Endothelial cell of umbilical vein (primary cell): ENCODE measurements at regions not wholly inside any gene's neighbourhood (a gene's known extent, or its start where the extent isn't known, plus 50 kb on each side); places are given as distances from the start of the nearest gene placed in this dataset.

Experiments
- BruUV-seq: library from RNA; stranded (reverse); fragments of 400-500 nt; replicated peaks from 2 replicates; lab custom pipeline; 2021; lab: Mats Ljungman, UMichigan
- CTCF ChIA-PET: fragments of 300-600, 350-600 bp; sonication (Branson Sonifier 250); formaldehyde crosslinking; loops from one replicate; lab custom pipeline; 2021; ENCODE audit warnings: antibody characterized with exemption, inconsistent platforms; lab: Charles Lee
- POLR2A ChIA-PET: fragments of 300-600, 350-600 bp; sonication (Branson Sonifier 250); formaldehyde crosslinking; loops from one replicate; lab custom pipeline; 2021; ENCODE audit warnings: antibody characterized with exemption, inconsistent platforms; lab: Charles Lee
- DNase-seq: peaks from one replicate; pipeline ENCODE4 v3.0.0-alpha.2; 2011; ENCODE audit warnings: low read depth, low spot score
- FAIRE-seq: peaks from 2 replicates; lab custom pipeline; 2011; peaks lifted over from hg19 to GRCh38; lab: Jason Lieb, UNC
- H2AFZ ChIP-seq: 2 replicates; pipeline ENCODE4 v1.6.0; 2012; ENCODE audit warnings: low read depth, low read length, control low read depth, inconsistent platforms
- H3K27ac ChIP-seq: 2 replicates; pipeline ENCODE4 v1.5.1; 2011; ENCODE audit warnings: low read depth, mild to moderate bottlenecking, control low read depth, low read length, moderate library complexity; ENCODE audit not compliant: insufficient read depth
- H3K27me3 ChIP-seq, 2 experiments: 2 replicates each; pipeline versions ENCODE4 v1.6.0 to v1.6.1; 2011; ENCODE audit warnings: low read length in 2 of 2, mixed read lengths in 1 of 2; ENCODE audit not compliant: control insufficient read depth in 2 of 2, insufficient read depth in 2 of 2
- H3K36me3 ChIP-seq, 2 experiments: 2 replicates in 1 of 2; 3 replicates in 1 of 2; pipeline ENCODE4 v1.5.1; 2011; ENCODE audit warnings: low read length in 2 of 2, mild to moderate bottlenecking in 1 of 2, moderate library complexity in 1 of 2; ENCODE audit not compliant: control insufficient read depth in 2 of 2, insufficient read depth in 2 of 2; ENCODE audit errors: extremely low read depth in 1 of 2
- H3K4me1 ChIP-seq: 3 replicates; pipeline ENCODE4 v1.5.1; 2011; ENCODE audit warnings: mild to moderate bottlenecking, low read length; ENCODE audit not compliant: control insufficient read depth, insufficient read depth; ENCODE audit errors: extremely low read depth
- H3K4me2 ChIP-seq: 2 replicates; pipeline ENCODE4 v1.6.1; 2011; ENCODE audit warnings: low read length, control low read depth, mixed read lengths; ENCODE audit not compliant: insufficient read depth
- H3K4me3 ChIP-seq, 3 experiments: fragments of 200-600 bp in 1 of 3; sonication (generic), shearing (Covaris generic) in 1 of 3; replicated peaks in 1 of 3; 2 replicates each; pipeline ENCODE4 v1.5.1; 2011 to 2016; ENCODE audit warnings: control low read depth in 3 of 3, low read length in 3 of 3, mild to moderate bottlenecking in 2 of 3, inconsistent platforms in 1 of 3, low read depth in 1 of 3, moderate library complexity in 1 of 3; ENCODE audit not compliant: insufficient read depth in 1 of 3
- H3K79me2 ChIP-seq: 2 replicates; pipeline ENCODE4 v1.6.0; 2012; ENCODE audit warnings: low read length, inconsistent platforms; ENCODE audit not compliant: control insufficient read depth, insufficient read depth
- H3K9ac ChIP-seq: replicated peaks from 2 replicates; pipeline ENCODE3; 2011; ENCODE audit warnings: low read length, control low read depth; ENCODE audit not compliant: insufficient read depth; ENCODE audit errors: extremely low read depth
- H3K9me1 ChIP-seq: replicated peaks from 3 replicates; pipeline ENCODE4 v1.6.0; 2011; ENCODE audit warnings: mild to moderate bottlenecking, low read length; ENCODE audit not compliant: control insufficient read depth, insufficient read depth; ENCODE audit errors: extremely low read depth
- H3K9me3 ChIP-seq: replicated peaks from 2 replicates; pipeline ENCODE4 v1.5.1; 2012; ENCODE audit warnings: low read length, inconsistent platforms; ENCODE audit not compliant: control insufficient read depth, insufficient read depth
- H4K20me1 ChIP-seq: replicated peaks from 2 replicates; pipeline ENCODE3; 2011; ENCODE audit warnings: mild to moderate bottlenecking, low read length; ENCODE audit not compliant: control insufficient read depth, insufficient read depth; ENCODE audit errors: extremely low read depth
- EZH2 ChIP-seq: IDR thresholded peaks from 2 replicates; pipeline ENCODE4 v1.6.1; 2012; ENCODE audit warnings: borderline replicate concordance, low read depth, mild to moderate bottlenecking, moderate library complexity, low read length, inconsistent platforms; ENCODE audit not compliant: severe bottlenecking
- FOS ChIP-seq: IDR thresholded peaks from 2 replicates; pipeline ENCODE4 v1.6.1; 2011; ENCODE audit warnings: mild to moderate bottlenecking, low read length, moderate library complexity, borderline replicate concordance; ENCODE audit not compliant: insufficient read depth
- GATA2 ChIP-seq: IDR thresholded peaks from 2 replicates; pipeline ENCODE4 v1.7.0; 2011; ENCODE audit warnings: low read depth, mild to moderate bottlenecking, moderate library complexity, mixed read lengths, low read length; ENCODE audit not compliant: insufficient read length, insufficient read depth
- JUN ChIP-seq: IDR thresholded peaks from 2 replicates; pipeline ENCODE4 v1.6.1; 2011; ENCODE audit warnings: borderline replicate concordance, low read depth; ENCODE audit not compliant: insufficient read length, insufficient read depth
- MYC ChIP-seq: IDR thresholded peaks from one replicate; pipeline ENCODE4 v1.6.1; 2011; ENCODE audit warnings: mild to moderate bottlenecking, low read depth, low read length
- POLR2A ChIP-seq: IDR thresholded peaks from 2 replicates; pipeline ENCODE4 v1.6.1; 2012; ENCODE audit warnings: low read depth, mild to moderate bottlenecking, control low read depth, low read length
- dilution Hi-C: fragments of 300-500 bp; cut with MboI; formaldehyde crosslinking; loops from one replicate; pipeline ENCODE4 v1.15.0; 2019; ENCODE audit warnings: low sequenced_read_pairs; ENCODE audit not compliant: extremely low pct_ligation_motif_present
- intact Hi-C: fragments of 100-400 bp; cut with micrococcal nuclease; formaldehyde crosslinking; loops from one replicate; pipeline ENCODE4 v1.10.0; 2022
- TF ChIP-seq, protein P1 (sequence below), 2 donors: IDR thresholded peaks; 1 replicate in 1 of 2; 2 replicates in 1 of 2; pipeline ENCODE4 v1.5.1; 2011; ENCODE audit warnings: low read length in 2 of 2, mild to moderate bottlenecking in 2 of 2, moderate library complexity in 2 of 2, control low read depth in 1 of 2, inconsistent platforms in 1 of 2, low read depth in 1 of 2; ENCODE audit not compliant: insufficient read depth in 1 of 2; ENCODE audit errors: extremely low read depth in 1 of 2
- TF ChIP-seq, protein P2 (sequence below): IDR thresholded peaks from 2 replicates; pipeline ENCODE4 v1.6.1; 2011; ENCODE audit not compliant: insufficient read depth, insufficient read length

DNA sequence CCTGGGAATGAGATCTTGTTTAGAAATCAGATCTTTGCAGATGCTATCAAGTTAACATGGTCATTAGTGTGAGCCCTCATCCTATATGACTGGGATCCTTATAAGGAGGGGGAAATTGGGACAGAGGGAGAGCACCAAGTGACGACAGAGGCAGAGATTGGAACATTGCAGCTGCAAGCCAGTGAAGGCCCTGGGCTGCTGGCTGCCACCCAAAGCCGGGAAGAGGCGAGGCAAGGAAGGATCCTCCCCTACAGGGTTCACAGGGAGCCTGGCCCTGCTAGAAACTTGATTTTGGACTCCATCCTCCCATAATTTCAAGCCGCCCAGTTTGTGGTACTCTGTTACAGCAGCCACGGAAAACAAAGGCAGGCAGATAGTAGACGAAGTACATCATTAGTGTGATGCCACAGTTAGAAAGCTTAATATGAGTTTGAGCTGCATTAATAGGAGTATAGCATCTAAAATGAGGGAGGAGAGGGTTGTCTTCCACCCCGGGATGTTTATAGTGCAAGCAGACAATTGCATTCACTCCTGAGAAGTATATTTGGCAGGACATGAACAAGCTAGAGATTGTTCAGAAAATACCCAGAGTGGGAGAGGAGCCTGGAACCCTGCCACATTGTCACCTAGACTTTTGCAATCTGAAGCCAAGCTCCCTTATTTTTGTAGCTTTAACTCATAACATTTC is 56.8 kb upstream of the CLMP start:
- Histone ChIP-seq H2AFZ (no peak overlapping the region), H3K27ac (no peak overlapping the region), H3K4me1 (no peaks in the 10 kb centered on the region), H3K9me3 (no peaks in the 10 kb centered on the region), H3K9ac (no peak overlapping the region), H3K4me2 (no peak overlapping the region), H3K27me3 (peaks cover 0 to 4% of the 10 kb centered on the region in 2 experiments), H3K4me3 (no peak overlapping the region), H3K9me1 (no peaks in the 10 kb centered on the region), H3K36me3 (no peaks in the 10 kb centered on the region), H3K79me2 (no peaks in the 10 kb centered on the region), H4K20me1 (no peaks in the 10 kb centered on the region)
- no peak for FAIRE-seq
- TF ChIP-seq EZH2, result no peak
- TF ChIP-seq GATA2, result no peak
- TF ChIP-seq, protein P1, sequence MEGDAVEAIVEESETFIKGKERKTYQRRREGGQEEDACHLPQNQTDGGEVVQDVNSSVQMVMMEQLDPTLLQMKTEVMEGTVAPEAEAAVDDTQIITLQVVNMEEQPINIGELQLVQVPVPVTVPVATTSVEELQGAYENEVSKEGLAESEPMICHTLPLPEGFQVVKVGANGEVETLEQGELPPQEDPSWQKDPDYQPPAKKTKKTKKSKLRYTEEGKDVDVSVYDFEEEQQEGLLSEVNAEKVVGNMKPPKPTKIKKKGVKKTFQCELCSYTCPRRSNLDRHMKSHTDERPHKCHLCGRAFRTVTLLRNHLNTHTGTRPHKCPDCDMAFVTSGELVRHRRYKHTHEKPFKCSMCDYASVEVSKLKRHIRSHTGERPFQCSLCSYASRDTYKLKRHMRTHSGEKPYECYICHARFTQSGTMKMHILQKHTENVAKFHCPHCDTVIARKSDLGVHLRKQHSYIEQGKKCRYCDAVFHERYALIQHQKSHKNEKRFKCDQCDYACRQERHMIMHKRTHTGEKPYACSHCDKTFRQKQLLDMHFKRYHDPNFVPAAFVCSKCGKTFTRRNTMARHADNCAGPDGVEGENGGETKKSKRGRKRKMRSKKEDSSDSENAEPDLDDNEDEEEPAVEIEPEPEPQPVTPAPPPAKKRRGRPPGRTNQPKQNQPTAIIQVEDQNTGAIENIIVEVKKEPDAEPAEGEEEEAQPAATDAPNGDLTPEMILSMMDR (IDR thresholded peaks at IDR 0.05; ENCODE audit: extremely low read depth in 1 of 2, insufficient read depth in 1 of 2, low read depth in 1 of 2, low read length in 2 of 2), result no peak
- TF ChIP-seq JUN, result no peak
- no peak for TF ChIP-seq FOS
- no peak for TF ChIP-seq MYC
- no peak for TF ChIP-seq POLR2A
- TF ChIP-seq, protein P2, sequence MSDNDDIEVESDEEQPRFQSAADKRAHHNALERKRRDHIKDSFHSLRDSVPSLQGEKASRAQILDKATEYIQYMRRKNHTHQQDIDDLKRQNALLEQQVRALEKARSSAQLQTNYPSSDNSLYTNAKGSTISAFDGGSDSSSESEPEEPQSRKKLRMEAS, result no peak
- ChIA-PET POLR2A (no interaction called here), CTCF (interaction anchor here (1.0 to 4.1 kb wide), 6 partner anchors 10 to 227 kb away, joined by 4 to 24 read pairs (median 7); no protein-coding TSS in a partner anchor)
- intact Hi-C loops (no loop called here), dilution Hi-C loops (loop anchor here (25.0 kb wide), 1 partner anchor 140 kb away; no protein-coding TSS in a partner anchor)
- no TSS peak for BruUV-seq
- no peak for DNase-seq
